ENCODE measurements at regions not wholly inside any gene's neighbourhood (a gene's known extent, or its start where the extent isn't known, plus 50 kb on each side); places are given as distances from the start of the nearest gene placed in this dataset.

- TF ChIP-seq CTCF (conservative IDR thresholded peaks at IDR 0.05) (no peak), ZFX (IDR thresholded peaks at IDR 0.05) (no peak)
Measured at GRCh38 chr2:23145460-23145859, 239.5 kb upstream of the KLHL29 start.

Measured in C4-2B (cell line).